GM12873 (cell line): ENCODE measurements at regions not wholly inside any gene's neighbourhood (a gene's known extent, or its start where the extent isn't known, plus 50 kb on each side); places are given as distances from the start of the nearest gene placed in this dataset.
A peak's percentile ranks its signal among the peaks of the same experiment; 100 is the strongest.

Experiments used
- CTCF ChIP-seq: IDR thresholded peaks from 2 replicates; pipeline ENCODE4 v1.5.1; 2012; ENCODE audit warnings: low read depth, mild to moderate bottlenecking, moderate library complexity, low read length, control low read depth; ENCODE audit not compliant: insufficient read depth; ENCODE audit errors: missing control alignments

GRCh38 chr6:95117236-95117635 lies 460.1 kb upstream of the MANEA start:
- no peak for TF ChIP-seq CTCF

DNA sequence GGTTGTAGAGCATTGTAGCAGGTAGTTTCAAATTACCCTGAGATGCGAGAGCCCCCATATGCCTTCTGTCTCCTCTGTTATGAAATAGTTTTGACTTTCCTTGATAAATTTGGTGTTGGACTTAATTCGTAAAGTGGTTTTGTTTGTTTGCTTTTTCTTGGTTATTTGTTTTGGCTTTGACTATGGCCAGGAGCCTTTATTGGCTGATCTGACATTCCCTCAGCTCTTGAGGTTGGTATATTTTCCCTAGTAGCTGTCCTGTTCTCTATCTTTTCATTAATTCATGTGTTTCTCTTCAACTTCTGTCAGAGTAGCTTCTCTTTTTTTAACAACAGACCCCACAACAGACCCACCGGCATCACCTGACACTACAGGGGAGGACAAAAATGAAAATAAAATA lies 457.4 kb upstream of the MANEA start:
- TF ChIP-seq CTCF = no peak

GRCh38 chr6:95120984-95121383 lies 456.4 kb upstream of the MANEA start:
- TF ChIP-seq CTCF = no peak

DNA sequence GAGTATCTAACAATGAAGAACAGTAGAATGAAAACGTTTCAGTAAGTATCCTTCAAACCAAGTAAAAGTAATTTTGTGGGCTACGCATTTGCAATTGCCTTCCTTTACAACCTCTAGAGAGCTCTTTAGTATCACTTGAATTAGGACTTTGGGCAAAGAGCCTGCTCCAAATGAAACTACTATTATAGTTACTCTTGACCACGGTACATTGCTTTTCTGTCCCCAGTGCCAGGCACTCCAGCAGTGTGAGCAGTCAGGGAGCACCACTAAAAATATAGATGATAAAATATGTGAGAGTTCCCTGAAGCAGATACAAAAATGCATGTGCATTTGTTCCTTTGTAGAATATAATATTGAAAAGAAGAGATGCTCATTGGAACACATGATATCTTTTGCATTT lies 450.1 kb upstream of the MANEA start:
- TF ChIP-seq CTCF = no peak

DNA sequence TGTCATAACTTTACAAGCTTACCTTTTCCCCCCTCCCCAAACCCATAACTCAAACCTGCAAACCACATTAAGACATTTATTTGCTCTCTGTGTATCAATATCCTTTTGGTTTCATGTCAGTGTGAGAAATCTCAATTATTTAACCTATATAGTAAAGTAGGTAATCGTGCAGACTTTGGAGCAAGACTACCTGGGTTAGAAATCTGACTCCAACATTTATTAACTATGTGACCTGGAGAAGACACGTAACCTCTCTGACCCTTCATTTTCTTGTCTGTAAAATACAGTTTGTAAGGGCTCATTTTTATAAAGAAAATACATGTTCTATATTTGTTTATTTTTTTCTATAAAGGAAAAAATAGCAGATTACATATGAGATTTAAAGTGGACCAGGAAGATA lies 448.9 kb upstream of the MANEA start:
- TF ChIP-seq CTCF = no peak

- TF ChIP-seq CTCF = no peak
Observed at GRCh38 chr6:95128947-95129346, 448.4 kb upstream of the MANEA start.

DNA sequence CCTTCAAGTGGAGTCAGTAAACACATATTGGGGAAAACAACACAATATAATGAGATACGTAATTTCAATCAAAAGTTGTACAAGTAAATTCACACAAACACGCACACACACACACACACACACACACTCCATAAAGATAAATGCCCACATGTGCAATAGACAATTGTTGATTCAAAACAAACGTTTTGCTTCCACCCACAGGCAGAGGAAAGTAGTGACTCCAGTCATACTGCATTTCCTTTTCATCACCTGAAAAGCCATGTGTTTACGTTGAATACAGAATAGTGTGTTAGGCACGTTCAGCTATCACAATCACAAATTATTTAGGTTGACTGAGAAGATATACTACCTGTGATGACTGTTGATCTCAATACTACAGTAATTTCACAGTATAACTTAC lies 443.8 kb upstream of the MANEA start:
- TF ChIP-seq CTCF = peak; percentile 7

DNA sequence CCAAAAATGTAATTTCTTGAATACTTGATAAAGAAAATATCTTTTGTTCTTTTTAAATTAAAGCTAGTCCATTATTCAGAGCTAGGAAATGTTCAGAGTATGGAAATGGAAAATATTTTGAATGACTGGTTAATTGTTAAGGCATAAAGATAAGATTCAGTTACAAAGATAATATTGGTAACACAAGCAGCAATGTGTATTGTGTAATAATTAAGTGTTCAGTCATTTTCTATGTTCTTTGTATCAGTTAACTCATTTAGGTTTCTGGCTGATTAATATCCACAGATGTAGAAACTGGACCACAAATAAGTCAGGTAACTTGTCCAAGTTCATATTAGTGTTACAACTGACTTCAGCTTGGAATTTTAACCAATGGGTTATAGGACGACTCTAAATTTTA lies 442.2 kb upstream of the MANEA start:
- TF ChIP-seq CTCF = no peak
